Mesenchymal stem cell (in vitro differentiated cells and primary cell): ENCODE measurements at regions not wholly inside any gene's neighbourhood (a gene's known extent, or its start where the extent isn't known, plus 50 kb on each side); places are given as distances from the start of the nearest gene placed in this dataset.
"Not testable (repeated sequence)": the region's sequence is repeated elsewhere in the genome, so short reads cannot be mapped to it uniquely, and the experiment has no call there.

Source experiments
- DNase-seq: peaks from one replicate; pipeline ENCODE4 v3.0.0-alpha.2; 2013
- H2AFZ ChIP-seq: one replicate; pipeline ENCODE4 v1.6.1; 2013; ENCODE audit warnings: low read depth, mild to moderate bottlenecking, control low read depth, inconsistent platforms, low read length, moderate library complexity
- H2AK5ac ChIP-seq: 2 replicates; pipeline ENCODE4 v1.6.1; 2013; ENCODE audit warnings: low read length, moderate library complexity, mild to moderate bottlenecking, inconsistent platforms; ENCODE audit not compliant: severe bottlenecking
- H2BK120ac ChIP-seq: one replicate; pipeline ENCODE4 v1.6.1; 2013; ENCODE audit warnings: low read depth, mild to moderate bottlenecking, inconsistent platforms, low read length, moderate library complexity
- H2BK12ac ChIP-seq, 2 experiments: one replicate each; pipeline ENCODE4 v1.6.1; 2013; ENCODE audit warnings: inconsistent platforms in 2 of 2, low read length in 2 of 2, mild to moderate bottlenecking in 2 of 2, moderate library complexity in 2 of 2, control low read depth in 1 of 2
- H2BK15ac ChIP-seq: one replicate; pipeline ENCODE4 v1.6.1; 2013; ENCODE audit warnings: mild to moderate bottlenecking, low read depth, inconsistent platforms; ENCODE audit not compliant: poor library complexity, severe bottlenecking
- H2BK5ac ChIP-seq: 2 replicates; pipeline ENCODE4 v1.6.1; 2013; ENCODE audit warnings: low read depth, mild to moderate bottlenecking, low read length, control low read depth, inconsistent platforms; ENCODE audit not compliant: poor library complexity, severe bottlenecking
- H3K14ac ChIP-seq, 2 experiments: one replicate each; pipeline ENCODE4 v1.6.1; 2013; ENCODE audit warnings: inconsistent platforms in 2 of 2, low read length in 2 of 2, control low read depth in 1 of 2, mild to moderate bottlenecking in 1 of 2, moderate library complexity in 1 of 2
- H3K18ac ChIP-seq, 2 experiments: one replicate each; pipeline ENCODE4 v1.6.1; 2013; ENCODE audit warnings: inconsistent platforms in 2 of 2, low read length in 2 of 2, control low read depth in 1 of 2, low read depth in 1 of 2, mild to moderate bottlenecking in 1 of 2
- H3K23ac ChIP-seq, 2 experiments: one replicate each; pipeline ENCODE4 v1.6.1; 2013; ENCODE audit warnings: inconsistent platforms in 2 of 2, low read length in 2 of 2, mild to moderate bottlenecking in 2 of 2, moderate library complexity in 2 of 2, control low read depth in 1 of 2
- H3K27ac ChIP-seq: 2 replicates; pipeline ENCODE4 v1.5.1; 2013; ENCODE audit warnings: mild to moderate bottlenecking, moderate library complexity, low read length, control low read depth, inconsistent platforms; ENCODE audit not compliant: poor library complexity, severe bottlenecking
- H3K27me3 ChIP-seq, 2 experiments: 2 replicates each; pipeline versions ENCODE4 v1.6.1 to v1.7.0; 2013; ENCODE audit warnings: low read length in 2 of 2, mild to moderate bottlenecking in 2 of 2, moderate library complexity in 2 of 2, control low read depth in 1 of 2, inconsistent platforms in 1 of 2; ENCODE audit not compliant: control insufficient read depth in 1 of 2, insufficient read depth in 1 of 2
- H3K36me3 ChIP-seq, 2 experiments: 2 replicates each; pipeline versions ENCODE4 v1.6.1 to v1.7.0; 2013; ENCODE audit warnings: low read length in 2 of 2, control low read depth in 1 of 2, inconsistent platforms in 1 of 2, low read depth in 1 of 2, mild to moderate bottlenecking in 1 of 2; ENCODE audit not compliant: insufficient read depth in 2 of 2, control insufficient read depth in 1 of 2
- H3K4ac ChIP-seq, 2 experiments: one replicate each; pipeline ENCODE4 v1.6.1; 2013; ENCODE audit warnings: inconsistent platforms in 2 of 2, low read length in 2 of 2, mild to moderate bottlenecking in 2 of 2, moderate library complexity in 2 of 2, control low read depth in 1 of 2, low read depth in 1 of 2
- H3K4me1 ChIP-seq: 2 replicates; pipeline ENCODE4 v1.6.1; 2013; ENCODE audit warnings: low read depth, low read length, control low read depth; ENCODE audit not compliant: control insufficient read depth, insufficient read depth
- H3K4me2 ChIP-seq: 2 replicates; pipeline ENCODE4 v1.6.1; 2013; ENCODE audit warnings: low read length, mild to moderate bottlenecking, inconsistent platforms; ENCODE audit not compliant: poor library complexity, severe bottlenecking
- H3K4me3 ChIP-seq, 2 experiments: 2 replicates each; pipeline versions ENCODE4 v1.5.1 to v1.7.0; 2013; ENCODE audit warnings: low read length in 2 of 2, mild to moderate bottlenecking in 2 of 2, control low read depth in 1 of 2, low read depth in 1 of 2; ENCODE audit not compliant: insufficient read depth in 1 of 2
- H3K79me1 ChIP-seq: replicated peaks from 2 replicates; pipeline ENCODE4 v1.6.1; 2013; ENCODE audit warnings: mild to moderate bottlenecking, control low read depth, low read length, inconsistent platforms; ENCODE audit not compliant: poor library complexity, severe bottlenecking
- H3K9ac ChIP-seq: 2 replicates; pipeline ENCODE4 v1.7.0; 2013; ENCODE audit warnings: mild to moderate bottlenecking, low read length, moderate library complexity
- H3K9me3 ChIP-seq: 2 replicates; pipeline ENCODE4 v1.7.0; 2013; ENCODE audit warnings: mild to moderate bottlenecking, low read length; ENCODE audit not compliant: control insufficient read depth
- H4K8ac ChIP-seq: one replicate; pipeline ENCODE4 v1.6.1; 2013; ENCODE audit warnings: inconsistent platforms, mild to moderate bottlenecking, low read length, moderate library complexity
- H4K91ac ChIP-seq: one replicate; pipeline ENCODE4 v1.6.1; 2013; ENCODE audit warnings: mild to moderate bottlenecking, low read length, inconsistent platforms
- WGBS: methylation state at CpG from one replicate; pipeline ENCODE4 v1.1.7; 2013; ENCODE audit warnings: mixed read lengths; 5-methylcytosine and 5-hydroxymethylcytosine counted together

- Histone ChIP-seq H3K14ac (no peak overlapping the region), H2AFZ (no peak overlapping the region), H2BK15ac (no peak overlapping the region), H3K9me3 (no peaks in the 10 kb centered on the region), H4K91ac (no peak overlapping the region), H3K4me1 (no peaks in the 10 kb centered on the region), H4K8ac (no peak overlapping the region), H3K9ac (no peak overlapping the region), H3K4ac (no peak overlapping the region), H3K27me3 (peaks cover 0 to 8% of the 10 kb centered on the region in 2 experiments), H2BK12ac (no peak overlapping the region), H3K18ac (no peak overlapping the region), H3K4me3 (no peak overlapping the region), H3K4me2 (no peak overlapping the region), H3K23ac (no peak overlapping the region), H2BK120ac (no peak overlapping the region), H2AK5ac (no peak overlapping the region), H3K36me3 (no peaks in the 10 kb centered on the region), H3K27ac (no peak overlapping the region), H2BK5ac (no peak overlapping the region), H3K79me1 (no peaks in the 10 kb centered on the region)
- WGBS = 89% methylated on average over 5 of the region's 5 CpGs
- DNase-seq = no peak
These were observed 71.8 kb upstream of the LTA4H start for GRCh38 chr12:96107236-96107635.

- Histone ChIP-seq H3K79me1 (no peaks in the 10 kb centered on the region), H4K8ac (no peak overlapping the region), H2BK15ac (no peak overlapping the region), H3K14ac (no peak overlapping the region), H2AFZ (no peak overlapping the region), H3K27me3 (peaks cover 0 to 19% of the 10 kb centered on the region in 2 experiments), H3K4ac (no peak overlapping the region), H4K91ac (no peak overlapping the region), H3K27ac (no peak overlapping the region), H3K36me3 (no peaks in the 10 kb centered on the region), H3K4me2 (no peak overlapping the region), H3K4me3 (no peak overlapping the region), H3K9me3 (peaks cover 2% of the 10 kb centered on the region), H2BK120ac (no peak overlapping the region), H3K4me1 (no peaks in the 10 kb centered on the region), H2AK5ac (no peak overlapping the region), H3K9ac (no peak overlapping the region), H3K23ac (no peak overlapping the region), H2BK5ac (no peak overlapping the region), H2BK12ac (no peak overlapping the region), H3K18ac (no peak overlapping the region)
- no peak for DNase-seq
- WGBS = 61% methylated on average over 11 of the region's 11 CpGs
These were observed 72.9 kb upstream of the LTA4H start for GRCh38 chr12:96108321-96108720.

GRCh38 chr12:96108941-96109340, 73.6 kb upstream of the LTA4H start:
- not testable (repeated sequence) for H2AFZ ChIP-seq, H2AK5ac ChIP-seq, H3K27ac ChIP-seq, H3K9me3 ChIP-seq, H3K4me2 ChIP-seq, H3K4ac ChIP-seq, H3K14ac ChIP-seq, H2BK12ac ChIP-seq, H3K9ac ChIP-seq, H2BK15ac ChIP-seq, H2BK5ac ChIP-seq, H3K23ac ChIP-seq, DNase-seq, H3K36me3 ChIP-seq, H3K79me1 ChIP-seq, H4K8ac ChIP-seq, H3K18ac ChIP-seq, H3K4me1 ChIP-seq, H4K91ac ChIP-seq, H2BK120ac ChIP-seq, H3K4me3 ChIP-seq
- H3K27me3 ChIP-seq = peaks cover 0 to 21% of the 10 kb centered on the region in 2 experiments
- 94% methylated on average over 31 of the region's 31 CpGs for WGBS

- no peak overlapping the region for H3K23ac ChIP-seq
- no peak overlapping the region for H2AFZ ChIP-seq
- no peak overlapping the region for H2BK120ac ChIP-seq
- H3K4me1 ChIP-seq = no peaks in the 10 kb centered on the region
- no peak overlapping the region for H3K14ac ChIP-seq
- H3K18ac ChIP-seq = no peak overlapping the region
- peaks cover 2% of the 10 kb centered on the region for H3K9me3 ChIP-seq
- H2AK5ac ChIP-seq = no peak overlapping the region
- no peaks in the 10 kb centered on the region for H3K36me3 ChIP-seq
- no peak overlapping the region for H3K4ac ChIP-seq
- DNase-seq = no peak
- H3K27ac ChIP-seq = no peak overlapping the region
- H2BK5ac ChIP-seq = no peak overlapping the region
- peaks cover 0 to 21% of the 10 kb centered on the region in 2 experiments for H3K27me3 ChIP-seq
- H4K8ac ChIP-seq = no peak overlapping the region
- no peak overlapping the region for H4K91ac ChIP-seq
- 75% methylated on average over 5 of the region's 5 CpGs for WGBS
- H3K4me2 ChIP-seq = no peak overlapping the region
- no peak overlapping the region for H2BK12ac ChIP-seq
- H3K9ac ChIP-seq = no peak overlapping the region
- no peaks in the 10 kb centered on the region for H3K79me1 ChIP-seq
- no peak overlapping the region for H2BK15ac ChIP-seq
- no peak overlapping the region for H3K4me3 ChIP-seq
These were observed 77.3 kb upstream of the LTA4H start for GRCh38 chr12:96112733-96113132.
